Posterior vena cava (tissue), 2 donors: ENCODE measurements at regions not wholly inside any gene's neighbourhood (a gene's known extent, or its start where the extent isn't known, plus 50 kb on each side); places are given as distances from the start of the nearest gene placed in this dataset.
"Not testable (repeated sequence)": the region's sequence is repeated elsewhere in the genome, so short reads cannot be mapped to it uniquely, and the experiment has no call there.

Source experiments
- DNase-seq: peaks from one replicate; pipeline ENCODE4 v3.0.0-alpha.2; 2020; ENCODE audit warnings: low spot score
- intact Hi-C, 2 donors: fragments of 100-400 bp; cut with DNase I; formaldehyde crosslinking; loops; one replicate each; pipeline versions ENCODE4 v1.14.1 to v1.14.2; 2022 to 2023
- donor health status: DM: yes; HTN: yes; CAD: no.
- donor health status: DM: yes; HTN: yes; CAD: no.

GRCh38 chr7:32243687-32244290 lies 173.6 kb upstream of the PDE1C start:
- intact Hi-C loops, result no loop called here
- no peak for DNase-seq

- no peak for DNase-seq
- intact Hi-C loops, result no loop called here
Measured at GRCh38 chr7:32242436-32242835, 172.2 kb upstream of the PDE1C start.

GRCh38 chr7:32241636-32242035 lies 171.4 kb upstream of the PDE1C start:
- no peak for DNase-seq
- intact Hi-C loops, result no loop called here

- no peak for DNase-seq
- intact Hi-C loops, result no loop called here
Measured at GRCh38 chr7:32239764-32240163, 169.6 kb upstream of the PDE1C start.

GRCh38 chr7:32228601-32229000 lies 158.4 kb upstream of the PDE1C start:
- DNase-seq, result no peak
- intact Hi-C loops, result no loop called here

- intact Hi-C loops, result no loop called here
- DNase-seq, result no peak
Measured at GRCh38 chr7:32227746-32228145, 157.5 kb upstream of the PDE1C start.

GRCh38 chr7:32224276-32224675 lies 154.1 kb upstream of the PDE1C start:
- intact Hi-C loops, result no loop called here
- no peak for DNase-seq

GRCh38 chr7:32223721-32224120 lies 153.5 kb upstream of the PDE1C start:
- intact Hi-C loops, result no loop called here
- no peak for DNase-seq

GRCh38 chr7:32223071-32223650 lies 153.0 kb upstream of the PDE1C start:
- no peak for DNase-seq
- intact Hi-C loops, result no loop called here

GRCh38 chr7:32222251-32222900 lies 152.2 kb upstream of the PDE1C start:
- intact Hi-C loops, result no loop called here
- no peak for DNase-seq

GRCh38 chr7:32221736-32222135 lies 151.5 kb upstream of the PDE1C start:
- no peak for DNase-seq
- intact Hi-C loops, result no loop called here

GRCh38 chr7:32221056-32221455 lies 150.8 kb upstream of the PDE1C start:
- intact Hi-C loops, result no loop called here
- no peak for DNase-seq

- intact Hi-C loops, result loop anchor here in 1 of 2 donors (10.0 kb wide), 1 partner anchor 255 kb away; no protein-coding TSS in a partner anchor
- not testable (repeated sequence) for DNase-seq
Measured at GRCh38 chr7:32219831-32220230, 149.6 kb upstream of the PDE1C start.

GRCh38 chr7:32219416-32219815 lies 149.2 kb upstream of the PDE1C start:
- intact Hi-C loops, result loop anchor here in 1 of 2 donors (10.0 kb wide), 1 partner anchor 255 kb away; no protein-coding TSS in a partner anchor
- DNase-seq, result no peak

GRCh38 chr7:32218741-32219288 lies 148.6 kb upstream of the PDE1C start:
- DNase-seq, result no peak
- intact Hi-C loops, result loop anchor here in 1 of 2 donors (10.0 kb wide), 1 partner anchor 256 kb away; no protein-coding TSS in a partner anchor

- intact Hi-C loops, result loop anchor here in 1 of 2 donors (10.0 kb wide), 1 partner anchor 257 kb away; no protein-coding TSS in a partner anchor
- DNase-seq, result no peak
Measured at GRCh38 chr7:32218154-32218467, 147.9 kb upstream of the PDE1C start.

- DNase-seq, result no peak
- intact Hi-C loops, result loop anchor here in 1 of 2 donors (10.0 kb wide), 1 partner anchor 257 kb away; no protein-coding TSS in a partner anchor
Measured at GRCh38 chr7:32217341-32218153, 147.3 kb upstream of the PDE1C start.

- DNase-seq, result no peak
- intact Hi-C loops, result loop anchor here in 1 of 2 donors (10.0 kb wide), 1 partner anchor 258 kb away; no protein-coding TSS in a partner anchor
Measured at GRCh38 chr7:32216759-32217158, 146.6 kb upstream of the PDE1C start.

GRCh38 chr7:32215697-32216096 lies 145.5 kb upstream of the PDE1C start:
- DNase-seq, result no peak
- intact Hi-C loops, result loop anchor here in 1 of 2 donors (10.0 kb wide), 1 partner anchor 259 kb away; no protein-coding TSS in a partner anchor
